H9 (cell line): ENCODE measurements at regions not wholly inside any gene's neighbourhood (a gene's known extent, or its start where the extent isn't known, plus 50 kb on each side); places are given as distances from the start of the nearest gene placed in this dataset.

Source experiments
- DNase-seq: peaks from one replicate; pipeline ENCODE4 v3.0.0-alpha.2; 2017
- H2AFZ ChIP-seq: one replicate; pipeline ENCODE4 v1.6.1; 2013; ENCODE audit warnings: mild to moderate bottlenecking, low read length, control low read depth, moderate library complexity
- H2AK5ac ChIP-seq: 2 replicates; pipeline ENCODE4 v1.6.1; 2013; ENCODE audit warnings: low read length, control low read depth, mixed read lengths; ENCODE audit not compliant: insufficient read length
- H2BK120ac ChIP-seq: one replicate; pipeline ENCODE4 v1.6.1; 2013; ENCODE audit warnings: low read depth, mild to moderate bottlenecking, low read length, control low read depth, inconsistent platforms; ENCODE audit not compliant: poor library complexity, severe bottlenecking
- H2BK12ac ChIP-seq: 2 replicates; pipeline ENCODE4 v1.6.1; 2013; ENCODE audit warnings: low read length, control low read depth, mixed read lengths, low read depth; ENCODE audit not compliant: insufficient read length
- H2BK15ac ChIP-seq: 2 replicates; pipeline ENCODE4 v1.6.1; 2013; ENCODE audit warnings: low read depth, low read length, control low read depth
- H2BK20ac ChIP-seq: one replicate; pipeline ENCODE4 v1.6.1; 2013; ENCODE audit warnings: low read depth, mild to moderate bottlenecking, low read length, control low read depth, inconsistent platforms; ENCODE audit not compliant: poor library complexity, severe bottlenecking
- H2BK5ac ChIP-seq: 2 replicates; pipeline ENCODE4 v1.6.1; 2013; ENCODE audit warnings: low read length, control low read depth, mixed read lengths; ENCODE audit not compliant: insufficient read length
- H3K14ac ChIP-seq: 2 replicates; pipeline ENCODE4 v1.6.1; 2013; ENCODE audit warnings: low read length, control low read depth; ENCODE audit not compliant: insufficient read depth
- H3K18ac ChIP-seq: 2 replicates; pipeline ENCODE4 v1.6.1; 2013; ENCODE audit warnings: low read depth, mild to moderate bottlenecking, mixed read lengths, low read length, control low read depth; ENCODE audit not compliant: insufficient read length
- H3K23ac ChIP-seq: 2 replicates; pipeline ENCODE4 v1.6.1; 2013; ENCODE audit warnings: low read length, control low read depth, mixed read lengths, low read depth; ENCODE audit not compliant: insufficient read length
- H3K23me2 ChIP-seq: 2 replicates; pipeline ENCODE4 v1.6.1; 2013; ENCODE audit warnings: low read depth, mild to moderate bottlenecking, mixed read lengths, low read length, control low read depth; ENCODE audit not compliant: insufficient read length, poor library complexity, severe bottlenecking
- H3K27ac ChIP-seq: 2 replicates; pipeline ENCODE4 v1.5.1; 2013; ENCODE audit warnings: low read length, control low read depth, mixed read lengths, low read depth; ENCODE audit not compliant: insufficient read length
- H3K27me3 ChIP-seq: 2 replicates; pipeline ENCODE4 v1.6.1; 2013; ENCODE audit warnings: low read length, control low read depth, inconsistent platforms; ENCODE audit not compliant: insufficient read depth
- H3K4ac ChIP-seq: 2 replicates; pipeline ENCODE4 v1.6.1; 2013; ENCODE audit warnings: low read depth, mild to moderate bottlenecking, control low read depth, inconsistent platforms, low read length, moderate library complexity
- H3K4me1 ChIP-seq: 2 replicates; pipeline ENCODE4 v1.6.1; 2013; ENCODE audit warnings: low read length, control low read depth, inconsistent platforms; ENCODE audit not compliant: insufficient read depth
- H3K4me2 ChIP-seq: 2 replicates; pipeline ENCODE4 v1.6.1; 2013; ENCODE audit warnings: low read length, control low read depth, mixed read lengths; ENCODE audit not compliant: insufficient read length, insufficient read depth
- H3K56ac ChIP-seq: 2 replicates; pipeline ENCODE4 v1.6.1; 2013; ENCODE audit warnings: low read depth, mild to moderate bottlenecking, mixed read lengths, low read length, control low read depth; ENCODE audit not compliant: insufficient read length
- H3K79me1 ChIP-seq: 2 replicates; pipeline ENCODE4 v1.6.1; 2013; ENCODE audit warnings: low read depth, mild to moderate bottlenecking, moderate library complexity, low read length, control low read depth, inconsistent platforms; ENCODE audit not compliant: insufficient read depth, poor library complexity, severe bottlenecking
- H3K79me2 ChIP-seq: 2 replicates; pipeline ENCODE4 v1.6.1; 2013; ENCODE audit warnings: low read length, control low read depth, inconsistent platforms; ENCODE audit not compliant: insufficient read depth
- H3K9ac ChIP-seq: 2 replicates; pipeline ENCODE4 v1.6.1; 2013; ENCODE audit warnings: low read length, control low read depth, mixed read lengths; ENCODE audit not compliant: insufficient read length; ENCODE audit errors: extremely low read depth
- H3K9me3 ChIP-seq: one replicate; pipeline ENCODE4 v1.6.1; 2013; ENCODE audit warnings: low read depth, low read length, inconsistent platforms; ENCODE audit not compliant: control insufficient read depth
- H3T11ph ChIP-seq: one replicate; pipeline ENCODE4 v1.6.1; 2013; ENCODE audit warnings: mild to moderate bottlenecking, low read length, control low read depth, inconsistent platforms
- H4K20me1 ChIP-seq: one replicate; pipeline ENCODE4 v1.6.1; 2013; ENCODE audit not compliant: control insufficient read depth, insufficient read length, insufficient read depth
- H4K5ac ChIP-seq: 2 replicates; pipeline ENCODE4 v1.6.1; 2013; ENCODE audit warnings: low read depth, mild to moderate bottlenecking, mixed read lengths, low read length, control low read depth; ENCODE audit not compliant: insufficient read length
- H4K8ac ChIP-seq: replicated peaks from 2 replicates; pipeline ENCODE4 v1.6.1; 2013; ENCODE audit warnings: low read length, control low read depth, mixed read lengths, low read depth; ENCODE audit not compliant: insufficient read length
- H4K91ac ChIP-seq: 2 replicates; pipeline ENCODE4 v1.6.1; 2013; ENCODE audit warnings: low read depth, mild to moderate bottlenecking, moderate library complexity, mixed read lengths, low read length, control low read depth; ENCODE audit not compliant: insufficient read length
- H3K27ac Mint-ChIP-seq, 3 experiments: 2 replicates in 2 of 3; 3 replicates in 1 of 3; pipeline ENCODE4 v1.8.0; 2020 to 2021; ENCODE audit warnings: mixed read lengths in 3 of 3, mild to moderate bottlenecking in 1 of 3, moderate library complexity in 1 of 3
- H3K27me3 Mint-ChIP-seq: 2 replicates; pipeline ENCODE4 v1.8.0; 2021; ENCODE audit warnings: low read depth, mild to moderate bottlenecking, moderate library complexity, mixed read lengths
- H3K36me3 Mint-ChIP-seq, 3 experiments: 2 replicates in 2 of 3; 3 replicates in 1 of 3; pipeline ENCODE4 v1.8.0; 2020 to 2021; ENCODE audit warnings: low read depth in 3 of 3, mixed read lengths in 3 of 3; ENCODE audit not compliant: insufficient read depth in 1 of 3
- H3K4me1 Mint-ChIP-seq, 2 experiments: 2 replicates each; pipeline ENCODE4 v1.8.0; 2020; ENCODE audit warnings: mixed read lengths in 2 of 2
- H3K4me3 Mint-ChIP-seq, 2 experiments: 2 replicates in 1 of 2; 3 replicates in 1 of 2; pipeline ENCODE4 v1.8.0; 2020 to 2021; ENCODE audit warnings: mild to moderate bottlenecking in 2 of 2, mixed read lengths in 2 of 2, moderate library complexity in 1 of 2
- H3K9me3 Mint-ChIP-seq, 2 experiments: 2 replicates in 1 of 2; 3 replicates in 1 of 2; pipeline ENCODE4 v1.8.0; 2020; ENCODE audit warnings: mild to moderate bottlenecking in 2 of 2, mixed read lengths in 2 of 2, moderate library complexity in 1 of 2
- CTCF ChIP-seq: fragments of 200-600 bp; sonication (generic); conservative IDR thresholded peaks from 3 replicates; pipeline ENCODE4 v1.8.0; 2021; ENCODE audit warnings: antibody characterized with exemption, mild to moderate bottlenecking
- WGBS: extraction: QIAGEN DNeasy Blood & Tissue Kit; methylation state at CpG from one replicate; pipeline ENCODE4 v1.1.7; 2013; ENCODE audit warnings: missing lambda C conversion rate, low lambda C conversion rate, mixed read lengths; ENCODE audit not compliant: insufficient read length; ENCODE audit errors: extremely low coverage; 5-methylcytosine and 5-hydroxymethylcytosine counted together

GRCh38 chr11:115564851-115565250 lies 60.6 kb upstream of the CADM1 start:
- Mint-ChIP-seq H3K36me3 (no peaks in the 10 kb centered on the region; a peak in 1 of 7 replicates), H3K27me3 (peaks cover 28% of the 10 kb centered on the region), H3K4me1 (0 out of 4 replicates have a peak, but pooled peaks cover 0 to 2% of the 10 kb centered on the region in 2 experiments), H3K9me3 (no peaks in the 10 kb centered on the region; a peak in 1 of 5 replicates), H3K27ac (no peak overlapping the region), H3K4me3 (no peak overlapping the region)
- H2BK120ac ChIP-seq, result no peak overlapping the region
- no peak overlapping the region for H3T11ph ChIP-seq
- no peak overlapping the region for H3K56ac ChIP-seq
- no peak overlapping the region for H2AFZ ChIP-seq
- H3K79me2 ChIP-seq, result no peaks in the 10 kb centered on the region
- no peaks in the 10 kb centered on the region for H3K9me3 ChIP-seq
- TF ChIP-seq CTCF, result no peak
- no peak overlapping the region for H2BK20ac ChIP-seq
- no peak overlapping the region for H2AK5ac ChIP-seq
- no peak overlapping the region for H3K18ac ChIP-seq
- no peak overlapping the region for H3K4me2 ChIP-seq
- no CpG with 5 or more reads among the region's 8 CpGs for WGBS
- H3K79me1 ChIP-seq, result no peaks in the 10 kb centered on the region
- no peak overlapping the region for H3K4ac ChIP-seq
- H4K91ac ChIP-seq, result no peak overlapping the region
- no peak for DNase-seq
- no peaks in the 10 kb centered on the region for H3K27me3 ChIP-seq
- no peak overlapping the region for H3K14ac ChIP-seq
- no peak overlapping the region for H3K23ac ChIP-seq
- no peak overlapping the region for H2BK15ac ChIP-seq
- H3K23me2 ChIP-seq, result no peaks in the 10 kb centered on the region
- no peak overlapping the region for H2BK12ac ChIP-seq
- no peak overlapping the region for H4K5ac ChIP-seq
- no peak overlapping the region for H3K27ac ChIP-seq
- no peak overlapping the region for H4K8ac ChIP-seq
- H2BK5ac ChIP-seq, result no peak overlapping the region
- H4K20me1 ChIP-seq, result no peaks in the 10 kb centered on the region
- H3K4me1 ChIP-seq, result no peaks in the 10 kb centered on the region
- no peak overlapping the region for H3K9ac ChIP-seq
